Endothelial cell of umbilical vein (primary cell): ENCODE measurements at regions not wholly inside any gene's neighbourhood (a gene's known extent, or its start where the extent isn't known, plus 50 kb on each side); places are given as distances from the start of the nearest gene placed in this dataset.

Source experiments
- BruUV-seq: library from RNA; stranded (reverse); fragments of 400-500 nt; replicated peaks from 2 replicates; lab custom pipeline; 2021; lab: Mats Ljungman, UMichigan
- CTCF ChIA-PET: fragments of 300-600, 350-600 bp; sonication (Branson Sonifier 250); formaldehyde crosslinking; loops from one replicate; lab custom pipeline; 2021; ENCODE audit warnings: antibody characterized with exemption, inconsistent platforms; lab: Charles Lee
- POLR2A ChIA-PET: fragments of 300-600, 350-600 bp; sonication (Branson Sonifier 250); formaldehyde crosslinking; loops from one replicate; lab custom pipeline; 2021; ENCODE audit warnings: antibody characterized with exemption, inconsistent platforms; lab: Charles Lee
- DNase-seq: peaks from one replicate; pipeline ENCODE4 v3.0.0-alpha.2; 2011; ENCODE audit warnings: low read depth, low spot score
- FAIRE-seq: peaks from 2 replicates; lab custom pipeline; 2011; peaks lifted over from hg19 to GRCh38; lab: Jason Lieb, UNC
- H2AFZ ChIP-seq: 2 replicates; pipeline ENCODE4 v1.6.0; 2012; ENCODE audit warnings: low read depth, low read length, control low read depth, inconsistent platforms
- H3K27ac ChIP-seq: 2 replicates; pipeline ENCODE4 v1.5.1; 2011; ENCODE audit warnings: low read depth, mild to moderate bottlenecking, control low read depth, low read length, moderate library complexity; ENCODE audit not compliant: insufficient read depth
- H3K27me3 ChIP-seq, 2 experiments: 2 replicates each; pipeline versions ENCODE4 v1.6.0 to v1.6.1; 2011; ENCODE audit warnings: low read length in 2 of 2, mixed read lengths in 1 of 2; ENCODE audit not compliant: control insufficient read depth in 2 of 2, insufficient read depth in 2 of 2
- H3K36me3 ChIP-seq, 2 experiments: 2 replicates in 1 of 2; 3 replicates in 1 of 2; pipeline ENCODE4 v1.5.1; 2011; ENCODE audit warnings: low read length in 2 of 2, mild to moderate bottlenecking in 1 of 2, moderate library complexity in 1 of 2; ENCODE audit not compliant: control insufficient read depth in 2 of 2, insufficient read depth in 2 of 2; ENCODE audit errors: extremely low read depth in 1 of 2
- H3K4me1 ChIP-seq: 3 replicates; pipeline ENCODE4 v1.5.1; 2011; ENCODE audit warnings: mild to moderate bottlenecking, low read length; ENCODE audit not compliant: control insufficient read depth, insufficient read depth; ENCODE audit errors: extremely low read depth
- H3K4me2 ChIP-seq: 2 replicates; pipeline ENCODE4 v1.6.1; 2011; ENCODE audit warnings: low read length, control low read depth, mixed read lengths; ENCODE audit not compliant: insufficient read depth
- H3K4me3 ChIP-seq, 3 experiments: fragments of 200-600 bp in 1 of 3; sonication (generic), shearing (Covaris generic) in 1 of 3; replicated peaks in 1 of 3; 2 replicates each; pipeline ENCODE4 v1.5.1; 2011 to 2016; ENCODE audit warnings: control low read depth in 3 of 3, low read length in 3 of 3, mild to moderate bottlenecking in 2 of 3, inconsistent platforms in 1 of 3, low read depth in 1 of 3, moderate library complexity in 1 of 3; ENCODE audit not compliant: insufficient read depth in 1 of 3
- H3K79me2 ChIP-seq: 2 replicates; pipeline ENCODE4 v1.6.0; 2012; ENCODE audit warnings: low read length, inconsistent platforms; ENCODE audit not compliant: control insufficient read depth, insufficient read depth
- H3K9ac ChIP-seq: replicated peaks from 2 replicates; pipeline ENCODE3; 2011; ENCODE audit warnings: low read length, control low read depth; ENCODE audit not compliant: insufficient read depth; ENCODE audit errors: extremely low read depth
- H3K9me1 ChIP-seq: replicated peaks from 3 replicates; pipeline ENCODE4 v1.6.0; 2011; ENCODE audit warnings: mild to moderate bottlenecking, low read length; ENCODE audit not compliant: control insufficient read depth, insufficient read depth; ENCODE audit errors: extremely low read depth
- H3K9me3 ChIP-seq: replicated peaks from 2 replicates; pipeline ENCODE4 v1.5.1; 2012; ENCODE audit warnings: low read length, inconsistent platforms; ENCODE audit not compliant: control insufficient read depth, insufficient read depth
- H4K20me1 ChIP-seq: replicated peaks from 2 replicates; pipeline ENCODE3; 2011; ENCODE audit warnings: mild to moderate bottlenecking, low read length; ENCODE audit not compliant: control insufficient read depth, insufficient read depth; ENCODE audit errors: extremely low read depth
- CTCF ChIP-seq, 2 donors: IDR thresholded peaks; 1 replicate in 1 of 2; 2 replicates in 1 of 2; pipeline ENCODE4 v1.5.1; 2011; ENCODE audit warnings: low read length in 2 of 2, mild to moderate bottlenecking in 2 of 2, moderate library complexity in 2 of 2, control low read depth in 1 of 2, inconsistent platforms in 1 of 2, low read depth in 1 of 2; ENCODE audit not compliant: insufficient read depth in 1 of 2; ENCODE audit errors: extremely low read depth in 1 of 2
- EZH2 ChIP-seq: IDR thresholded peaks from 2 replicates; pipeline ENCODE4 v1.6.1; 2012; ENCODE audit warnings: borderline replicate concordance, low read depth, mild to moderate bottlenecking, moderate library complexity, low read length, inconsistent platforms; ENCODE audit not compliant: severe bottlenecking
- FOS ChIP-seq: IDR thresholded peaks from 2 replicates; pipeline ENCODE4 v1.6.1; 2011; ENCODE audit warnings: mild to moderate bottlenecking, low read length, moderate library complexity, borderline replicate concordance; ENCODE audit not compliant: insufficient read depth
- GATA2 ChIP-seq: IDR thresholded peaks from 2 replicates; pipeline ENCODE4 v1.7.0; 2011; ENCODE audit warnings: low read depth, mild to moderate bottlenecking, moderate library complexity, mixed read lengths, low read length; ENCODE audit not compliant: insufficient read length, insufficient read depth
- JUN ChIP-seq: IDR thresholded peaks from 2 replicates; pipeline ENCODE4 v1.6.1; 2011; ENCODE audit warnings: borderline replicate concordance, low read depth; ENCODE audit not compliant: insufficient read length, insufficient read depth
- MYC ChIP-seq: IDR thresholded peaks from one replicate; pipeline ENCODE4 v1.6.1; 2011; ENCODE audit warnings: mild to moderate bottlenecking, low read depth, low read length
- POLR2A ChIP-seq: IDR thresholded peaks from 2 replicates; pipeline ENCODE4 v1.6.1; 2012; ENCODE audit warnings: low read depth, mild to moderate bottlenecking, control low read depth, low read length
- POLR2AphosphoS5 ChIP-seq: IDR thresholded peaks from 2 replicates; pipeline ENCODE4 v1.6.1; 2012; ENCODE audit warnings: low read depth, mild to moderate bottlenecking, control low read depth, low read length, moderate library complexity; ENCODE audit not compliant: insufficient read depth
- dilution Hi-C: fragments of 300-500 bp; cut with MboI; formaldehyde crosslinking; loops from one replicate; pipeline ENCODE4 v1.15.0; 2019; ENCODE audit warnings: low sequenced_read_pairs; ENCODE audit not compliant: extremely low pct_ligation_motif_present
- intact Hi-C: fragments of 100-400 bp; cut with micrococcal nuclease; formaldehyde crosslinking; loops from one replicate; pipeline ENCODE4 v1.10.0; 2022
- TF ChIP-seq, protein P1 (sequence below): IDR thresholded peaks from 2 replicates; pipeline ENCODE4 v1.6.1; 2011; ENCODE audit not compliant: insufficient read depth, insufficient read length

DNA sequence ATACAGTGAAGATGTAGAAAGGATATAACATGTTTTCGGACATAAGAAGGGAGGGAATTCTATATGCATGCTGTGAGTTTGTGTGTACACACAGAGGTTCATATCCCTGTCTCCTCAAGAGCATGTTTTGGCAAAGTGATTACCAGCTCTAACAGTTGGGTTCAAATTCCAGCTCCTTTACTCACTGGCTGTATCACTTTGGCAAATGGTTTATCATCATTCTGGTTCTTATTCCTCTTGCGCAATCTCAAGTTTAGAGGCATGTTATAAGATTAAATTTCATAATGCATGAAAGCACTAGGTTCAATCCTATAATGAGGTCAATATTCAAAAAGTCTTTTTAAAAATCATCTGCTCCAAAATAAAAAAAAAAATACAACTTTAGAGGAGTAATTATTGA, 107.7 kb upstream of the LRFN5 start:
- intact Hi-C loops (no loop called here), dilution Hi-C loops (no loop called here)
- no peaks in the 10 kb centered on the region for H3K4me1 ChIP-seq
- H3K27me3 ChIP-seq: no peaks in the 10 kb centered on the region
- no peak overlapping the region for H2AFZ ChIP-seq
- ChIA-PET CTCF (no interaction called here), POLR2A (no interaction called here)
- BruUV-seq: no TSS peak
- no peaks in the 10 kb centered on the region for H3K79me2 ChIP-seq
- H4K20me1 ChIP-seq: no peaks in the 10 kb centered on the region
- no peaks in the 10 kb centered on the region for H3K36me3 ChIP-seq
- no peak for FAIRE-seq
- H3K4me3 ChIP-seq: no peak overlapping the region
- H3K9ac ChIP-seq: no peak overlapping the region
- H3K27ac ChIP-seq: no peak overlapping the region
- H3K9me1 ChIP-seq: no peaks in the 10 kb centered on the region
- DNase-seq: no peak
- TF ChIP-seq EZH2 (no peak), JUN (no peak), CTCF (IDR thresholded peaks at IDR 0.05; ENCODE audit: extremely low read depth in 1 of 2, insufficient read depth in 1 of 2, low read depth in 1 of 2, low read length in 2 of 2) (no peak), MYC (no peak), GATA2 (no peak), FOS (no peak), POLR2AphosphoS5 (no peak), POLR2A (no peak)
- TF ChIP-seq, protein P1, sequence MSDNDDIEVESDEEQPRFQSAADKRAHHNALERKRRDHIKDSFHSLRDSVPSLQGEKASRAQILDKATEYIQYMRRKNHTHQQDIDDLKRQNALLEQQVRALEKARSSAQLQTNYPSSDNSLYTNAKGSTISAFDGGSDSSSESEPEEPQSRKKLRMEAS: no peak
- no peak overlapping the region for H3K4me2 ChIP-seq
- H3K9me3 ChIP-seq: no peaks in the 10 kb centered on the region
